HCT116 (cell line): ENCODE measurements at regions not wholly inside any gene's neighbourhood (a gene's known extent, or its start where the extent isn't known, plus 50 kb on each side); places are given as distances from the start of the nearest gene placed in this dataset.

Experiments used
- ATAC-seq: fragments of 200-7000 bp; cut with Tn5 transposase; 2 replicates; pipeline ENCODE4 v1.9.1; 2020; ENCODE audit warnings: mild to moderate bottlenecking, moderate library complexity
- BruUV-seq: library from RNA; stranded (reverse); fragments of 400-500 nt; replicated peaks from 2 replicates; lab custom pipeline; 2021; lab: Mats Ljungman, UMichigan
- CTCF ChIA-PET: fragments of 300-600 bp; sonication (Branson Sonifier 250); formaldehyde crosslinking; loops from one replicate; lab custom pipeline; 2021; ENCODE audit warnings: antibody characterized with exemption; lab: Charles Lee
- POLR2A ChIA-PET: fragments of 300-600, 350-600 bp; sonication (Branson Sonifier 250); formaldehyde crosslinking; loops from one replicate; lab custom pipeline; 2021; ENCODE audit warnings: antibody characterized with exemption; lab: Charles Lee
- RAD21 ChIA-PET, 2 experiments: fragments of 300-600 bp; sonication (Branson Sonifier 250); formaldehyde crosslinking; loops; one replicate each; lab custom pipeline; 2023; ENCODE audit warnings: low total read pairs in 2 of 2; ENCODE audit not compliant: uncharacterized antibody in 2 of 2, unreplicated experiment in 2 of 2, low non-redundant PET in 1 of 2; lab: Charles Lee
- DNase-seq: peaks from one replicate; pipeline ENCODE4 v3.0.0-alpha.2; 2010; ENCODE audit warnings: low read depth, low spot score
- H2AFZ ChIP-seq: fragments of 200-600 bp; shearing (Covaris generic), sonication (generic); 2 replicates; pipeline ENCODE4 v1.6.1; 2017; ENCODE audit warnings: low read depth, mixed run types, mixed read lengths, antibody characterized with exemption, low read length; ENCODE audit not compliant: poor library complexity, severe bottlenecking
- H3K27ac ChIP-seq: 2 replicates; pipeline ENCODE4 v1.5.1; 2012; ENCODE audit warnings: low read depth, low read length
- H3K27me3 ChIP-seq: fragments of 200-600 bp; sonication (generic); 2 replicates; pipeline ENCODE4 v1.6.1; 2016; ENCODE audit warnings: mixed run types, low read length, mixed read lengths; ENCODE audit not compliant: insufficient read depth
- H3K36me3 ChIP-seq, 2 experiments: fragments of 200-500 bp in 1 of 2; fragments of 200-600 bp in 1 of 2; sonication (Bioruptor generic) in 1 of 2; sonication (generic) in 1 of 2; 2 replicates each; pipeline versions ENCODE4 v1.5.1 to v1.6.1; 2014 to 2016; ENCODE audit warnings: low read length in 2 of 2, inconsistent platforms in 1 of 2, mixed read lengths in 1 of 2, mixed run types in 1 of 2; ENCODE audit not compliant: insufficient read depth in 2 of 2, control insufficient read depth in 1 of 2
- H3K4me1 ChIP-seq, 2 experiments: fragments of 200-600 bp in 1 of 2; sonication (generic) in 1 of 2; 2 replicates each; pipeline versions ENCODE4 v1.5.1 to v1.6.1; 2012 to 2017; ENCODE audit warnings: low read length in 2 of 2, inconsistent platforms in 1 of 2, mild to moderate bottlenecking in 1 of 2, mixed read lengths in 1 of 2, mixed run types in 1 of 2, moderate library complexity in 1 of 2; ENCODE audit not compliant: insufficient read depth in 2 of 2, control insufficient read depth in 1 of 2
- H3K4me2 ChIP-seq: fragments of 200-600 bp; sonication (generic); 2 replicates; pipeline ENCODE4 v1.6.1; 2017; ENCODE audit warnings: mixed run types, low read length, mixed read lengths
- H3K4me3 ChIP-seq, 2 experiments: fragments of 200-600 bp in 1 of 2; sonication (generic) in 1 of 2; replicated peaks in 1 of 2; 2 replicates each; pipeline ENCODE4 v1.5.1; 2011 to 2016; ENCODE audit warnings: low read length in 2 of 2, control low read depth in 1 of 2, low read depth in 1 of 2, mild to moderate bottlenecking in 1 of 2, mixed read lengths in 1 of 2, mixed run types in 1 of 2
- H3K79me2 ChIP-seq: fragments of 200-600 bp; sonication (generic); 2 replicates; pipeline ENCODE4 v1.6.1; 2017; ENCODE audit warnings: mild to moderate bottlenecking, mixed run types, low read length, moderate library complexity, mixed read lengths; ENCODE audit not compliant: insufficient read depth
- H3K9ac ChIP-seq: fragments of 200-600 bp; sonication (generic); 2 replicates; pipeline ENCODE4 v1.6.1; 2016; ENCODE audit warnings: low read length, mixed read lengths
- H3K9me2 ChIP-seq: fragments of 200-600 bp; sonication (generic), shearing (Covaris generic); 2 replicates; pipeline ENCODE4 v1.6.1; 2017; ENCODE audit warnings: mixed run types, mild to moderate bottlenecking, moderate library complexity; ENCODE audit not compliant: insufficient read depth
- H3K9me3 ChIP-seq, 2 experiments: fragments of 200-500 bp in 1 of 2; fragments of 200-600 bp in 1 of 2; sonication (Bioruptor generic) in 1 of 2; sonication (generic) in 1 of 2; 2 replicates each; pipeline ENCODE4 v1.6.1; 2014 to 2017; ENCODE audit warnings: low read length in 2 of 2, mixed read lengths in 2 of 2, inconsistent platforms in 1 of 2, low read depth in 1 of 2, mild to moderate bottlenecking in 1 of 2, mixed run types in 1 of 2, moderate library complexity in 1 of 2; ENCODE audit not compliant: control insufficient read depth in 1 of 2, insufficient read depth in 1 of 2
- H4K20me1 ChIP-seq: fragments of 200-600 bp; sonication (generic), shearing (Covaris generic); 2 replicates; pipeline ENCODE4 v1.6.1; 2017; ENCODE audit warnings: mixed run types, mild to moderate bottlenecking, moderate library complexity; ENCODE audit not compliant: insufficient read depth
- CBX3 ChIP-seq: IDR thresholded peaks from 2 replicates; pipeline ENCODE4 v1.6.1; 2012; ENCODE audit warnings: low read depth
- ELF1 ChIP-seq: IDR thresholded peaks from 2 replicates; pipeline ENCODE4 v1.6.1; 2012; ENCODE audit warnings: low read depth, borderline replicate concordance
- EZH2 ChIP-seq: fragments of 200-600 bp; sonication (generic); IDR thresholded peaks from 2 replicates; pipeline ENCODE4 v1.6.1; 2017; ENCODE audit warnings: antibody characterized with exemption, mixed run types
- FOSL1 ChIP-seq: IDR thresholded peaks from 2 replicates; pipeline ENCODE4 v1.6.1; 2012; ENCODE audit warnings: low read depth
- JUND ChIP-seq: IDR thresholded peaks from 2 replicates; pipeline ENCODE4 v1.6.1; 2012
- POLR2A ChIP-seq: IDR thresholded peaks from 2 replicates; pipeline ENCODE4 v1.7.0; 2011; ENCODE audit warnings: borderline replicate concordance; ENCODE audit not compliant: insufficient read depth, insufficient read length; ENCODE audit errors: extremely low read depth
- RAD21 ChIP-seq: IDR thresholded peaks from 2 replicates; pipeline ENCODE4 v1.6.1; 2012; ENCODE audit warnings: low read depth, mild to moderate bottlenecking
- SIN3A ChIP-seq: IDR thresholded peaks from 2 replicates; pipeline ENCODE4 v1.6.1; 2012; ENCODE audit warnings: low read depth
- SP1 ChIP-seq: IDR thresholded peaks from 2 replicates; pipeline ENCODE4 v1.6.1; 2012; ENCODE audit warnings: low read depth
- TCF7L2 ChIP-seq: IDR thresholded peaks from 2 replicates; pipeline ENCODE4 v1.7.0; 2011; ENCODE audit warnings: borderline replicate concordance, inconsistent platforms; ENCODE audit not compliant: insufficient read depth, insufficient read length; ENCODE audit errors: extremely low read depth
- YY1 ChIP-seq: IDR thresholded peaks from 2 replicates; pipeline ENCODE4 v1.6.1; 2011; ENCODE audit warnings: low read length, low read depth, moderate library complexity, mild to moderate bottlenecking; ENCODE audit not compliant: insufficient replicate concordance; ENCODE audit errors: extremely low read depth
- ZFX ChIP-seq: fragments of 450-650 bp; IDR thresholded peaks from 2 replicates; pipeline ENCODE4 v1.6.1; 2017
- ZNF274 ChIP-seq: fragments of 200-500 bp; sonication (Bioruptor generic); IDR thresholded peaks from 2 replicates; pipeline ENCODE4 v1.6.1; 2014; ENCODE audit warnings: mild to moderate bottlenecking, low read depth, low read length, inconsistent platforms
- intact Hi-C: fragments of 100-400 bp; cut with micrococcal nuclease; formaldehyde crosslinking; loops from 2 replicates; pipeline ENCODE4 v1.10.0; 2022
- TF ChIP-seq, protein P1 (sequence below): IDR thresholded peaks from 2 replicates; pipeline ENCODE4 v1.6.1; 2011; ENCODE audit warnings: mild to moderate bottlenecking, low read length, moderate library complexity; ENCODE audit not compliant: insufficient replicate concordance; ENCODE audit errors: extremely low read depth
- TF ChIP-seq, protein P2 (sequence below), 3 experiments: fragments of 200-600 bp in 1 of 3; sonication (generic) in 1 of 3; IDR thresholded peaks in 2 of 3; conservative IDR thresholded peaks in 1 of 3; 2 replicates each; pipeline ENCODE4 v1.5.1; 2012 to 2017; ENCODE audit warnings: low read depth in 2 of 3, low read length in 2 of 3, antibody characterized with exemption in 1 of 3, borderline replicate concordance in 1 of 3, control low read depth in 1 of 3, mild to moderate bottlenecking in 1 of 3, mixed read lengths in 1 of 3, mixed run types in 1 of 3, moderate library complexity in 1 of 3; ENCODE audit not compliant: insufficient read depth in 1 of 3

- ChIA-PET POLR2A (no interaction called here), RAD21 (no interaction called here), CTCF (no interaction called here)
- BruUV-seq = no TSS peak
- Histone ChIP-seq H3K36me3 (no peaks in the 10 kb centered on the region), H3K9me2 (no peaks in the 10 kb centered on the region), H3K27me3 (no peaks in the 10 kb centered on the region), H3K4me2 (no peak overlapping the region), H3K27ac (no peak overlapping the region), H3K9me3 (no peaks in the 10 kb centered on the region), H3K9ac (no peak overlapping the region), H3K4me3 (no peak overlapping the region), H4K20me1 (no peaks in the 10 kb centered on the region), H3K4me1 (no peaks in the 10 kb centered on the region), H3K79me2 (no peaks in the 10 kb centered on the region), H2AFZ (no peak overlapping the region)
- ATAC-seq (no peak), DNase-seq (no peak)
- TF ChIP-seq CBX3 (no peak), ZNF274 (no peak), EZH2 (no peak), RAD21 (no peak), JUND (no peak), ZFX (no peak), FOSL1 (no peak), TCF7L2 (no peak), SIN3A (no peak), ELF1 (no peak), YY1 (no peak), SP1 (no peak), POLR2A (no peak)
- TF ChIP-seq, protein P1, sequence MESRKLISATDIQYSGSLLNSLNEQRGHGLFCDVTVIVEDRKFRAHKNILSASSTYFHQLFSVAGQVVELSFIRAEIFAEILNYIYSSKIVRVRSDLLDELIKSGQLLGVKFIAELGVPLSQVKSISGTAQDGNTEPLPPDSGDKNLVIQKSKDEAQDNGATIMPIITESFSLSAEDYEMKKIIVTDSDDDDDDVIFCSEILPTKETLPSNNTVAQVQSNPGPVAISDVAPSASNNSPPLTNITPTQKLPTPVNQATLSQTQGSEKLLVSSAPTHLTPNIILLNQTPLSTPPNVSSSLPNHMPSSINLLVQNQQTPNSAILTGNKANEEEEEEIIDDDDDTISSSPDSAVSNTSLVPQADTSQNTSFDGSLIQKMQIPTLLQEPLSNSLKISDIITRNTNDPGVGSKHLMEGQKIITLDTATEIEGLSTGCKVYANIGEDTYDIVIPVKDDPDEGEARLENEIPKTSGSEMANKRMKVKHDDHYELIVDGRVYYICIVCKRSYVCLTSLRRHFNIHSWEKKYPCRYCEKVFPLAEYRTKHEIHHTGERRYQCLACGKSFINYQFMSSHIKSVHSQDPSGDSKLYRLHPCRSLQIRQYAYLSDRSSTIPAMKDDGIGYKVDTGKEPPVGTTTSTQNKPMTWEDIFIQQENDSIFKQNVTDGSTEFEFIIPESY = no peak
- TF ChIP-seq, protein P2, sequence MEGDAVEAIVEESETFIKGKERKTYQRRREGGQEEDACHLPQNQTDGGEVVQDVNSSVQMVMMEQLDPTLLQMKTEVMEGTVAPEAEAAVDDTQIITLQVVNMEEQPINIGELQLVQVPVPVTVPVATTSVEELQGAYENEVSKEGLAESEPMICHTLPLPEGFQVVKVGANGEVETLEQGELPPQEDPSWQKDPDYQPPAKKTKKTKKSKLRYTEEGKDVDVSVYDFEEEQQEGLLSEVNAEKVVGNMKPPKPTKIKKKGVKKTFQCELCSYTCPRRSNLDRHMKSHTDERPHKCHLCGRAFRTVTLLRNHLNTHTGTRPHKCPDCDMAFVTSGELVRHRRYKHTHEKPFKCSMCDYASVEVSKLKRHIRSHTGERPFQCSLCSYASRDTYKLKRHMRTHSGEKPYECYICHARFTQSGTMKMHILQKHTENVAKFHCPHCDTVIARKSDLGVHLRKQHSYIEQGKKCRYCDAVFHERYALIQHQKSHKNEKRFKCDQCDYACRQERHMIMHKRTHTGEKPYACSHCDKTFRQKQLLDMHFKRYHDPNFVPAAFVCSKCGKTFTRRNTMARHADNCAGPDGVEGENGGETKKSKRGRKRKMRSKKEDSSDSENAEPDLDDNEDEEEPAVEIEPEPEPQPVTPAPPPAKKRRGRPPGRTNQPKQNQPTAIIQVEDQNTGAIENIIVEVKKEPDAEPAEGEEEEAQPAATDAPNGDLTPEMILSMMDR (IDR thresholded peaks at IDR 0.05 in 2 of 3, conservative IDR thresholded peaks at IDR 0.05 in 1 of 3; ENCODE audit: borderline replicate concordance in 1 of 3, insufficient read depth in 1 of 3, low read depth in 2 of 3, low read length in 2 of 3) = no peak
- intact Hi-C loops = loop anchor here (10.0 kb wide), 1 partner anchor 1044 kb away; the partner anchor contains the start of gene OSGEPL1
Observed at GRCh38 chr2:190809139-190809764, 71.4 kb upstream of the GLS start.
